Parathyroid adenoma (tissue), 2 donors: ENCODE measurements at regions not wholly inside any gene's neighbourhood (a gene's known extent, or its start where the extent isn't known, plus 50 kb on each side); places are given as distances from the start of the nearest gene placed in this dataset.

Experiments used
- H2AFZ ChIP-seq: fragments of 300-600 bp; sonication (generic); one replicate; pipeline ENCODE4 v1.7.0; 2017; ENCODE audit warnings: antibody characterized with exemption, mild to moderate bottlenecking
- H3K27ac ChIP-seq: fragments of 300-600 bp; sonication (generic); one replicate; pipeline ENCODE4 v1.7.0; 2017
- H3K27me3 ChIP-seq: fragments of 300-600 bp; sonication (generic); one replicate; pipeline ENCODE4 v1.7.0; 2017; ENCODE audit warnings: low read length; ENCODE audit not compliant: control insufficient read depth, insufficient read depth
- H3K36me3 ChIP-seq: fragments of 300-600 bp; sonication (generic); one replicate; pipeline ENCODE4 v1.7.0; 2017; ENCODE audit warnings: low read length; ENCODE audit not compliant: control insufficient read depth, insufficient read depth
- H3K4me1 ChIP-seq: fragments of 300-600 bp; sonication (generic); one replicate; pipeline ENCODE4 v1.7.0; 2017; ENCODE audit warnings: control low read depth
- H3K4me2 ChIP-seq: fragments of 300-600 bp; sonication (generic); one replicate; pipeline ENCODE4 v1.7.0; 2017; ENCODE audit warnings: low read length
- H3K4me3 ChIP-seq: fragments of 300-600 bp; sonication (generic); one replicate; pipeline ENCODE4 v1.7.0; 2017; ENCODE audit warnings: low read depth, low read length
- H3K79me2 ChIP-seq: fragments of 300-600 bp; sonication (generic); one replicate; pipeline ENCODE4 v1.7.0; 2017; ENCODE audit warnings: control low read depth
- H3K9ac ChIP-seq: fragments of 300-600 bp; sonication (generic); one replicate; pipeline ENCODE4 v1.7.0; 2017; ENCODE audit warnings: mild to moderate bottlenecking
- H3K9me3 ChIP-seq: fragments of 300-600 bp; sonication (generic); one replicate; pipeline ENCODE4 v1.7.0; 2017; ENCODE audit warnings: low read length; ENCODE audit not compliant: control insufficient read depth
- CTCF ChIP-seq: fragments of 300-600 bp; sonication (generic); IDR thresholded peaks from one replicate; pipeline ENCODE4 v1.7.0; 2017; ENCODE audit warnings: antibody characterized with exemption, mild to moderate bottlenecking
- donor health status: primary hyperparathyroidism.

GRCh38 chr5:166992874-166993722 lies 1298.3 kb upstream of the WWC1 start:
- no peak for TF ChIP-seq CTCF

DNA sequence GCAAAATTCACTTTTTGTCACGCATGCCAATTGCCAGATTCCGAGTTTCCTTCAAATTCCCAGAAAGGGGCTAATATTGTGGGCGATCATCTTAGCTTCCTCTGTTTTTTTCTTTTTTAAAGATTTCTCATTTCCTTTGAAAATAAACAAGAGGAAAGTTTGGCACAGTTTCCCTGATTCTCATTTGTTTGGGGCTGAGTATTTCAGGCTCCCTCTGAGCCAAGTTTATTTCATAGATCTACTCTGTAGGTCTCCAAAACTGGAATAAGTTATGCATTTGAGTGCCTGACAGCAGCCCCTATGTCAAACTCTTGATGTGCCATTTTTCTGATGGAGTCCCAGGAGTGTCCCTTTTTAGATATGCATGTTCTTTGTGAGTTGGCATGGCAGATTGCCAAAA lies 1297.2 kb upstream of the WWC1 start:
- H3K9ac ChIP-seq: no peak overlapping the region
- H3K36me3 ChIP-seq: no peaks in the 10 kb centered on the region
- H2AFZ ChIP-seq: no peak overlapping the region
- H3K4me1 ChIP-seq: no peaks in the 10 kb centered on the region
- TF ChIP-seq CTCF: no peak
- H3K4me2 ChIP-seq: no peak overlapping the region
- H3K4me3 ChIP-seq: no peak overlapping the region
- H3K9me3 ChIP-seq: no peaks in the 10 kb centered on the region
- no peaks in the 10 kb centered on the region for H3K79me2 ChIP-seq
- no peak overlapping the region for H3K27ac ChIP-seq
- no peaks in the 10 kb centered on the region for H3K27me3 ChIP-seq

More at GRCh38 chr5:166992874-166993722, 1298.3 kb upstream of the WWC1 start:
- Histone ChIP-seq H2AFZ (no peak overlapping the region), H3K4me1 (no peaks in the 10 kb centered on the region), H3K9me3 (no peaks in the 10 kb centered on the region), H3K9ac (no peak overlapping the region), H3K4me3 (no peak overlapping the region), H3K79me2 (no peaks in the 10 kb centered on the region), H3K27ac (no peak overlapping the region), H3K4me2 (no peak overlapping the region), H3K36me3 (no peaks in the 10 kb centered on the region), H3K27me3 (no peaks in the 10 kb centered on the region)

GRCh38 chr5:167001246-167001645 lies 1290.2 kb upstream of the WWC1 start:
- Histone ChIP-seq H3K4me1 (no peaks in the 10 kb centered on the region), H3K27ac (no peak overlapping the region), H3K36me3 (no peaks in the 10 kb centered on the region), H3K79me2 (no peaks in the 10 kb centered on the region), H3K4me3 (no peak overlapping the region), H3K4me2 (no peak overlapping the region), H2AFZ (no peak overlapping the region), H3K27me3 (no peaks in the 10 kb centered on the region), H3K9ac (no peak overlapping the region), H3K9me3 (no peaks in the 10 kb centered on the region)
- no peak for TF ChIP-seq CTCF

DNA sequence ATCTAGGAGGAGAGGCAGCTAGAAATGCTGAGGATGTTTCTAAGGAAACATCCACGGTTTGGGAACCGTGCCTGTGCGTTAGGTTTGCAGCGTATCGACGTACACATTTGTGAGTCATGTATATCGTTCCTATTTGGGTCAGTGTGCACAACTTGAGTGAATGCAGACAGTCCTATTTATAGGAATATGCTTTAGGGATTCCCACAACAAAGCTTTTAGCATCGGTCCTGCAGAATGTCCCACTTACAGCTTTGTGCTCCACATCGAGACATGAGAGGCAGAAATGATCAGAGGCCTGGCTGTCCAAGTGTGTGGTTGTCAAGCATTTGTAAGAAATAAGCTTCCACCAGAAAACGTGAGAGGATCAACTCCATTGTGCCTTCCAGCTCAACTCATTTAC lies 1282.7 kb upstream of the WWC1 start:
- no peaks in the 10 kb centered on the region for H3K36me3 ChIP-seq
- TF ChIP-seq CTCF: no peak
- no peak overlapping the region for H3K27ac ChIP-seq

DNA sequence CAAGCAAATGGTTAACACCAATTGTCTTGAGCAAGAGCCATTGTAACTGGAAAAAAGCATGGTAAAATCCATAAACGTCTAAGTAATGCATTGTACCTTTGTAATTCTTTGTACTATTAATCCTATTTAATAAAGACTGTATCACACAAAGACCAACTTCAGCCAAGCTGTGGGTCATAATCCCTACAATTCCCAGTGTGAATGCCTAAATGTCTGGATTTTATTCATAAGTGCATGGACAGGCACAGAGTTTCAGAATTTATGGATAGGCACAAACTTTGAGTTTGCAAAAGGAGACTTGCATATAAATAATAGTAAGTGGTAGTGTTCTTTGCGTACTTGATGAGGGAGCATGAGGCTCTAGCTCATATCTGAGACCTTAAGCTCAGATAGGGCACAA lies 1280.2 kb upstream of the WWC1 start:
- H3K27me3 ChIP-seq: no peaks in the 10 kb centered on the region

More for the DNA sequence above, 1282.7 kb upstream of the WWC1 start:
- Histone ChIP-seq H3K9me3 (no peaks in the 10 kb centered on the region), H2AFZ (no peak overlapping the region), H3K4me3 (no peak overlapping the region), H3K4me2 (no peak overlapping the region), H3K9ac (no peak overlapping the region), H3K79me2 (no peaks in the 10 kb centered on the region), H3K4me1 (no peaks in the 10 kb centered on the region), H3K27me3 (no peaks in the 10 kb centered on the region)

More for the DNA sequence above, 1280.2 kb upstream of the WWC1 start:
- Histone ChIP-seq H3K79me2 (no peaks in the 10 kb centered on the region), H3K4me2 (no peak overlapping the region), H3K9ac (no peak overlapping the region), H3K9me3 (no peaks in the 10 kb centered on the region), H3K4me1 (no peaks in the 10 kb centered on the region), H3K4me3 (no peak overlapping the region), H2AFZ (no peak overlapping the region), H3K27ac (no peak overlapping the region), H3K36me3 (no peaks in the 10 kb centered on the region)
- no peak for TF ChIP-seq CTCF
